Transverse colon (tissue), 4 donors: ENCODE measurements at regions not wholly inside any gene's neighbourhood (a gene's known extent, or its start where the extent isn't known, plus 50 kb on each side); places are given as distances from the start of the nearest gene placed in this dataset.

Source experiments
- DNase-seq: peaks from one replicate; pipeline ENCODE4 v3.0.0-alpha.2; 2019
- H3K27ac ChIP-seq, 4 donors: fragments of 200-600 bp; sonication (generic); 2 replicates each; pipeline ENCODE4 v1.5.1; 2016 to 2018; ENCODE audit warnings: inconsistent platforms in 4 of 4
- H3K27me3 ChIP-seq: fragments of 200-600 bp; sonication (generic); 2 replicates; pipeline ENCODE4 v1.5.1; 2017; ENCODE audit warnings: inconsistent platforms
- H3K36me3 ChIP-seq, 4 donors: fragments of 200-600 bp; sonication (generic); 2 replicates each; pipeline ENCODE4 v1.5.1; 2017 to 2019; ENCODE audit warnings: inconsistent platforms in 4 of 4
- H3K4me1 ChIP-seq, 4 donors: fragments of 200-600 bp; sonication (generic); 2 replicates each; pipeline ENCODE4 v1.5.1; 2017 to 2020; ENCODE audit warnings: inconsistent platforms in 4 of 4
- H3K4me3 ChIP-seq, 4 donors: fragments of 200-600 bp; sonication (generic); 1 replicate in 1 of 4; 2 replicates in 3 of 4; pipeline versions ENCODE4 v1.5.1 to v1.6.1; 2017 to 2019; ENCODE audit warnings: inconsistent platforms in 4 of 4
- H3K9me3 ChIP-seq, 2 donors: fragments of 200-600 bp; sonication (generic); 2 replicates each; pipeline ENCODE4 v1.5.1; 2017 to 2019; ENCODE audit warnings: inconsistent platforms in 2 of 2
- EP300 ChIP-seq: sonication (generic); formaldehyde crosslinking; IDR thresholded peaks from one replicate; pipeline ENCODE4 v1.6.1; 2017; ENCODE audit warnings: antibody characterized with exemption, low read depth
- POLR2A ChIP-seq: fragments of 450-650 bp; IDR thresholded peaks from one replicate; pipeline ENCODE4 v1.6.1; 2016; ENCODE audit warnings: antibody characterized with exemption, mild to moderate bottlenecking, moderate library complexity
- POLR2AphosphoS5 ChIP-seq, 3 donors: sonication (generic); formaldehyde crosslinking; IDR thresholded peaks; one replicate each; pipeline ENCODE4 v1.6.1; 2016; ENCODE audit warnings: antibody characterized with exemption in 3 of 3
- WGBS, 2 donors: methylation state at CpG; one replicate each; pipeline ENCODE4 v1.1.5; 2018; ENCODE audit warnings: low coverage in 1 of 2; 5-methylcytosine and 5-hydroxymethylcytosine counted together
- in situ Hi-C, 4 donors: fragments of 200-750 bp; cut with MboI; loops; one replicate each; pipeline versions ENCODE4 v1.15.0 to v1.15.1; 2017; ENCODE audit warnings: low sequenced_read_pairs in 3 of 4, low pct_ligation_motif_present in 1 of 4, low pct_unique_long_range_greater_than_20kb in 1 of 4
- intact Hi-C: fragments of 100-400 bp; cut with DNase I; formaldehyde crosslinking; loops from one replicate; pipeline ENCODE4 v1.15.1; 2023; ENCODE audit warnings: low total_unique reads
- TF ChIP-seq, protein P1 (sequence below), 5 experiments: fragments of 200-600 bp in 3 of 5; fragments of 450-650 bp in 2 of 5; sonication (generic) in 3 of 5; IDR thresholded peaks; 1 replicate in 2 of 5; 2 replicates in 3 of 5; pipeline ENCODE4 v1.5.1; 2016 to 2017; ENCODE audit warnings: antibody characterized with exemption in 5 of 5, inconsistent platforms in 3 of 5, mild to moderate bottlenecking in 2 of 5, moderate library complexity in 1 of 5

DNA sequence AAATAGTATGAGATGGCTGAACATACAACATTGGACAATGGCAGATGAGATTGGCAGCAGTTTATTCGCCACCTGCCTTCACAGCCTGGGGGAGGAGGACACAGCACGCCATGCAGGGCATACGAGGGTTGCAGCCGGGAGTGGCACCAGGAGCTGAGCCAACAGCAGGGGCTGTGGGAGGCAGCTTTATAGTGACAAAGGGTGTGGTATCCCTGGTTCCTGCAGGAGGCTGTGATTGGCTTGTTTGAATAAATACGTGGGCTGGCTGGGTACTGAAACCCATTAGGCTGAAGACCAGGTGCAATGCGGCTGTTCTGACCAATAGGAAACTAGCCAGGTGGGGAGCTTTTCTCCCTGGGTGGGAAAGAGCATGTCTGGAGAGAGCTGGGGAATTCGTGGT is 68.9 kb upstream of the LEP start:
- no peak overlapping the region for H3K4me3 ChIP-seq
- no peak overlapping the region for H3K27ac ChIP-seq
- no peaks in the 10 kb centered on the region for H3K9me3 ChIP-seq
- peaks cover 55% of the 10 kb centered on the region for H3K27me3 ChIP-seq
- H3K4me1 ChIP-seq, result peaks cover 0 to 14% (median 10%) of the 10 kb centered on the region in 4 donors
- H3K36me3 ChIP-seq, result no peaks in the 10 kb centered on the region
- in situ Hi-C loops, result no loop called here
- no peak for DNase-seq
- intact Hi-C loops, result no loop called here
- 54% methylated on average over 7 of the region's 7 CpGs; no CpG with 5 or more reads in 1 of the 2 donors for WGBS, 2 donors
- TF ChIP-seq EP300 (no peak), POLR2AphosphoS5 (IDR thresholded peaks at IDR 0.05) (no peak)

DNA sequence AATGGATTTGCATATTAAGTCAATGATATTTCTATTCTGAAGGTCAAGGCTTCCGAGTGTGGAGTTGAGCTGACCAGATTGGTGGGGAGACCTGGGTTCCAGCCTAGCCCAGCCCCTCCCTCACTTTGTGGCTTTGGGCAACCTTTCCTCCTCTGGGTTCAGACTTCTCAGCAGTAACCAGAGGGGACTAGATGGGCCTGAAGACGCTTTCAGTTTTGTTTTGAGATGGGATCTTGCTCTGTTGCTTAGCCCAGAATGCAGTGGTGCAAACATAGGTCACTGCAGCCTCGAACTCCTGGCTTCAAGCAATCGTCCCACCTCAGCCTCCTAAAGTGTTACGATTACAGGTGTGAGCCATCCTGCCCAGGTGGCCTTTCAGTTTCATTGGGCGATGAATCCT is 68.1 kb upstream of the LEP start:
- in situ Hi-C loops, result no loop called here
- 69 to 77% methylated on average over 3 to 6 of the region's 6 CpGs for WGBS, 2 donors
- Histone ChIP-seq H3K4me1 (peaks cover 0 to 6% (median 4%) of the 10 kb centered on the region in 4 donors), H3K27ac (no peak overlapping the region), H3K36me3 (no peaks in the 10 kb centered on the region), H3K4me3 (no peak overlapping the region), H3K27me3 (peaks cover 54% of the 10 kb centered on the region), H3K9me3 (no peaks in the 10 kb centered on the region)
- TF ChIP-seq POLR2AphosphoS5 (IDR thresholded peaks at IDR 0.05), result no peak
- TF ChIP-seq POLR2A, result no peak
- intact Hi-C loops, result no loop called here
- DNase-seq, result no peak

DNA sequence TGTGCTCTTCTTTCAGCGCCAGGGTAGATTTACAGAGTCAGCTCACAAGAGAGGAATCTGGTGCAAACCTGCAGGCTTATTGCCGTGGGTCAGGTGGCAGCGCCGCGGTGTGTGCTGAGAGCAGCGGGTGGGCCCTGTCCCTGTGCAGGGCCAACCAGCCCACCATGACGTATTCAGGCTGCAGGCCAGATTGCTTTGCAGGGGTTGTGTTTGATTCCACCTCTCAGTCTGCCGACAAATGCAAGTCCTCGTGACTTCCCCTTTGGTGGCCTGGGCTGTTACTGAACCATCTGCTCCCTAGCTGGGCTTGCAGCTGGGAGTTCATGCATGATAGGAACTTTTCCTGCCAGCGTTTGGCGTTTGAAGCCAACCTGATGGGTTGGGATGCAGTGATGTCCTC is 66.7 kb upstream of the LEP start:
- H3K27me3 ChIP-seq, result peaks cover 49% of the 10 kb centered on the region

DNA sequence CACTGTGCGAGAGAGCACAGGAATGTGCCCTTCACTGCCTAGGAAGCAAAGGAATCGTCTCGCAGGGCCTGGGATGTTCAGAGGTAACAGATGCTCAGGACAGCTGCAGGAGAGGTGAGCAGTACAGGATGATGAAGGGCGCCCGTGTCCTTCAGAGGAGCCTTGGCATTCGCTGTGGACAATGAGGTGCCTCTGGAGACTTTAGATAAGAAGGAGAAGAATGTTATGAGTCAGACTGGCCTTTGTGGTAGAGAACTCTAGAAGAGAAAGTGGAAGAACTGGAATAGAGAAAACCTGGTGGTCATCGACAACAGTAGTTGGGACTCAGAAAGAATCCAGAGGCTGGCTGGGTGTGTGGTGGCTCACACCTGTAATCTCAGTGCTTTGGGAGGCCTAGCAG is 64.4 kb upstream of the LEP start:
- H3K4me3 ChIP-seq, result no peak overlapping the region
- TF ChIP-seq EP300, result no peak
- no peak for TF ChIP-seq POLR2AphosphoS5 (IDR thresholded peaks at IDR 0.05)
- TF ChIP-seq POLR2A, result no peak
- TF ChIP-seq, protein P1, sequence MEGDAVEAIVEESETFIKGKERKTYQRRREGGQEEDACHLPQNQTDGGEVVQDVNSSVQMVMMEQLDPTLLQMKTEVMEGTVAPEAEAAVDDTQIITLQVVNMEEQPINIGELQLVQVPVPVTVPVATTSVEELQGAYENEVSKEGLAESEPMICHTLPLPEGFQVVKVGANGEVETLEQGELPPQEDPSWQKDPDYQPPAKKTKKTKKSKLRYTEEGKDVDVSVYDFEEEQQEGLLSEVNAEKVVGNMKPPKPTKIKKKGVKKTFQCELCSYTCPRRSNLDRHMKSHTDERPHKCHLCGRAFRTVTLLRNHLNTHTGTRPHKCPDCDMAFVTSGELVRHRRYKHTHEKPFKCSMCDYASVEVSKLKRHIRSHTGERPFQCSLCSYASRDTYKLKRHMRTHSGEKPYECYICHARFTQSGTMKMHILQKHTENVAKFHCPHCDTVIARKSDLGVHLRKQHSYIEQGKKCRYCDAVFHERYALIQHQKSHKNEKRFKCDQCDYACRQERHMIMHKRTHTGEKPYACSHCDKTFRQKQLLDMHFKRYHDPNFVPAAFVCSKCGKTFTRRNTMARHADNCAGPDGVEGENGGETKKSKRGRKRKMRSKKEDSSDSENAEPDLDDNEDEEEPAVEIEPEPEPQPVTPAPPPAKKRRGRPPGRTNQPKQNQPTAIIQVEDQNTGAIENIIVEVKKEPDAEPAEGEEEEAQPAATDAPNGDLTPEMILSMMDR (IDR thresholded peaks at IDR 0.05), result no peak
- peaks cover 37% of the 10 kb centered on the region for H3K27me3 ChIP-seq
- DNase-seq, result no peak
- intact Hi-C loops, result no loop called here
- 78 to 83% methylated on average over 2 to 7 of the region's 7 CpGs for WGBS, 2 donors
- no peaks in the 10 kb centered on the region for H3K36me3 ChIP-seq
- no peaks in the 10 kb centered on the region for H3K9me3 ChIP-seq
- in situ Hi-C loops, result no loop called here
- H3K4me1 ChIP-seq, result no peaks in the 10 kb centered on the region
- no peak overlapping the region for H3K27ac ChIP-seq

More for the DNA sequence above, 66.7 kb upstream of the LEP start:
- in situ Hi-C loops, result no loop called here
- no peaks in the 10 kb centered on the region for H3K36me3 ChIP-seq
- 92% methylated on average over 3 of the region's 11 CpGs; no CpG with 5 or more reads in 1 of the 2 donors for WGBS, 2 donors
- intact Hi-C loops, result no loop called here
- TF ChIP-seq, protein P1 (IDR thresholded peaks at IDR 0.05), result no peak
- TF ChIP-seq POLR2A, result no peak
- no peak for TF ChIP-seq EP300
- TF ChIP-seq POLR2AphosphoS5 (IDR thresholded peaks at IDR 0.05), result no peak
- H3K27ac ChIP-seq, result no peak overlapping the region
- H3K9me3 ChIP-seq, result no peaks in the 10 kb centered on the region
- DNase-seq, result no peak
- H3K4me1 ChIP-seq, result no peaks in the 10 kb centered on the region
- H3K4me3 ChIP-seq, result no peak overlapping the region

DNA sequence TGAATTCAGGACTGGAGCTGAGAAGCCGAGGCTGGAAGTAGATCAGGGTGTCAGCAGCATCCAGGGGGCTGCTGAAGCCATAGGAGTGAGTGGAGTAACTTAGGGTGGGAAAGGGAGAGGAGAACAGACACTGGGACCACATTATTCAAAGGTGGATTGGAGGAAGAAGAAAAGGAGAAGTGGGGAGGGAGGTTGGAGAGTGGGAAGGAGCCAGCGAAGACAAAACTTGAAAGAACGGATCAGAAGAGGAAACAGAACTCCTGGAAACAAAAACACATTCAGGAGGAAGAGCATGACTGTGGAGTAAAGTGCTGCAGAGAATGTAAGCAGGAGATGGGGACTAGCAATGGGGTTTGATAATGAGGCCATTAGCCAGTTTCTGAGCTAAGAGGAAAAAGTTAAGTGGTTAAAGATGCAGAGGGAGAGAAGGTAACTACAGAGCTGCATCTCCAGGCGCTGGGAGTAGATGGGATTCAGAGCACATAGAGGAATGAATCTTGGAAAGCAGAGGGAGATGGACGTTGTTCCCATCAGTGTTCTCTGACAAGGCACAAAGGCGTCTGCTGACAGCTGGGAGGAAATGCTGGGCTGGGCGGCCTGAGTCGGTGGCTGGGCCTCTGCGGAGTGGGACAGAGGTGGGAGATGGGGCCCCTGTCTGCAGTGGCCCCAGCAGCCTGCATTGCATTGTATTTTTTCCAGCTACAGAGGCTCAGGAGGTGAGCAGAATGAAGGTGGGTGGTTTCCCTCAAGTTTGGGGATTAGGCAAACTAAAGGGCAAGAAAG is 63.1 kb upstream of the LEP start:
- Histone ChIP-seq H3K9me3 (no peaks in the 10 kb centered on the region), H3K27ac (no peak overlapping the region), H3K4me3 (no peak overlapping the region), H3K27me3 (peaks cover 41% of the 10 kb centered on the region), H3K36me3 (no peaks in the 10 kb centered on the region), H3K4me1 (no peaks in the 10 kb centered on the region)
- in situ Hi-C loops, result no loop called here
- intact Hi-C loops, result no loop called here
- TF ChIP-seq, protein P1 (IDR thresholded peaks at IDR 0.05), result no peak
- TF ChIP-seq POLR2A (no peak), EP300 (no peak), POLR2AphosphoS5 (IDR thresholded peaks at IDR 0.05) (no peak)
- WGBS, 2 donors, result 61 to 68% methylated on average over 7 to 9 of the region's 9 CpGs
- no peak for DNase-seq
